DOHH2 (cell line): ENCODE measurements at regions not wholly inside any gene's neighbourhood (a gene's known extent, or its start where the extent isn't known, plus 50 kb on each side); places are given as distances from the start of the nearest gene placed in this dataset.

ENCODE experiments used
- H3F3A ChIP-seq: fragments of 200-600 bp; sonication (generic), shearing (Covaris generic); 2 replicates; pipeline ENCODE4 v1.6.0; 2016; ENCODE audit warnings: antibody characterized with exemption, mild to moderate bottlenecking; ENCODE audit not compliant: control insufficient read depth, insufficient read depth
- H3K27ac ChIP-seq: fragments of 200-600 bp; sonication (generic); 2 replicates; pipeline ENCODE4 v1.5.1; 2014; ENCODE audit warnings: low read depth, mild to moderate bottlenecking, low read length, moderate library complexity
- H3K27me3 ChIP-seq: fragments of 200-600 bp; sonication (generic); 2 replicates; pipeline ENCODE4 v1.6.1; 2014; ENCODE audit warnings: mild to moderate bottlenecking, low read length, mixed read lengths; ENCODE audit not compliant: control insufficient read depth
- H3K36me3 ChIP-seq: fragments of 200-600 bp; sonication (generic); 2 replicates; pipeline ENCODE4 v1.6.1; 2014; ENCODE audit warnings: mild to moderate bottlenecking, low read length, moderate library complexity, mixed read lengths; ENCODE audit not compliant: control insufficient read depth
- H3K4me1 ChIP-seq: fragments of 200-600 bp; sonication (generic); 2 replicates; pipeline ENCODE4 v1.6.1; 2014; ENCODE audit warnings: mild to moderate bottlenecking, low read length, mixed read lengths; ENCODE audit not compliant: control insufficient read depth
- H3K4me2 ChIP-seq: fragments of 200-600 bp; sonication (generic); 2 replicates; pipeline ENCODE4 v1.6.0; 2014; ENCODE audit warnings: mild to moderate bottlenecking, low read length, moderate library complexity
- H3K4me3 ChIP-seq: fragments of 200-600 bp; sonication (generic); 2 replicates; pipeline ENCODE4 v1.5.1; 2014; ENCODE audit warnings: mild to moderate bottlenecking, low read length, mixed read lengths
- H3K79me2 ChIP-seq: fragments of 200-600 bp; sonication (generic); 2 replicates; pipeline ENCODE4 v1.6.1; 2014; ENCODE audit warnings: mild to moderate bottlenecking, low read length, mixed read lengths; ENCODE audit not compliant: control insufficient read depth
- H3K9me2 ChIP-seq: fragments of 200-600 bp; sonication (generic); replicated peaks from 2 replicates; pipeline ENCODE4 v1.6.1; 2014; ENCODE audit warnings: mild to moderate bottlenecking, low read length, mixed read lengths; ENCODE audit not compliant: control insufficient read depth
- H3K9me3 ChIP-seq: fragments of 200-600 bp; sonication (generic); 2 replicates; pipeline ENCODE4 v1.6.1; 2014; ENCODE audit warnings: antibody characterized with exemption, low read length, mixed read lengths; ENCODE audit not compliant: control insufficient read depth, insufficient read depth
- H4K20me1 ChIP-seq: fragments of 200-600 bp; sonication (generic); 2 replicates; pipeline ENCODE4 v1.6.0; 2014; ENCODE audit warnings: low read depth, mild to moderate bottlenecking, antibody characterized with exemption, low read length, moderate library complexity; ENCODE audit not compliant: control insufficient read depth, insufficient read depth
- EZH2phosphoT487 ChIP-seq: fragments of 200-600 bp; sonication (generic); IDR thresholded peaks from 2 replicates; pipeline ENCODE4 v1.6.1; 2017; ENCODE audit warnings: borderline replicate concordance, mild to moderate bottlenecking, antibody characterized with exemption, low read length, moderate library complexity, mixed read lengths
- TF ChIP-seq, protein P1 (sequence below): fragments of 200-600 bp; sonication (generic); IDR thresholded peaks from one replicate; pipeline ENCODE4 v1.5.1; 2014; ENCODE audit warnings: antibody characterized with exemption, mild to moderate bottlenecking, low read depth, low read length; ENCODE audit not compliant: poor library complexity, severe bottlenecking

DNA sequence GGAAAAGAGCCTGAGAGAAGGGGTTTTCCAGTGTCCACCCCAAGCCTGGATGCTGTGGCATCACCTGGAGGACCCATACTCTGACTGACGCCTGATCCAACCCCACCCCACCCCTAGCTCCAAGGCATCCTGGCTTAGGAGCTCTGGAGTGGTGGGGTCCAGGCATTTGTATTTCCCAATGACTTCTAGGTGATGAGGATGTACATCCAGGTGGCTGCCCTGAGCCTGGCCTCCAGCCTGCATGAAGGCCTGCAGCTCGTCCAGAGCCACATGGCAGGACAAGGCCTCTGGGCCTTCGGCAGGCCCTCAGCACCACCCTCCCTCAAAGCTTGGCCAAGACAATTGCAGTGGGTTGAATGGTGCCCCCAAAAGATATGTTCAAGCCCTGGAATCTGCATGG lies 347.5 kb downstream of the C16orf95 start:
- TF ChIP-seq EZH2phosphoT487 = no peak
- TF ChIP-seq, protein P1, sequence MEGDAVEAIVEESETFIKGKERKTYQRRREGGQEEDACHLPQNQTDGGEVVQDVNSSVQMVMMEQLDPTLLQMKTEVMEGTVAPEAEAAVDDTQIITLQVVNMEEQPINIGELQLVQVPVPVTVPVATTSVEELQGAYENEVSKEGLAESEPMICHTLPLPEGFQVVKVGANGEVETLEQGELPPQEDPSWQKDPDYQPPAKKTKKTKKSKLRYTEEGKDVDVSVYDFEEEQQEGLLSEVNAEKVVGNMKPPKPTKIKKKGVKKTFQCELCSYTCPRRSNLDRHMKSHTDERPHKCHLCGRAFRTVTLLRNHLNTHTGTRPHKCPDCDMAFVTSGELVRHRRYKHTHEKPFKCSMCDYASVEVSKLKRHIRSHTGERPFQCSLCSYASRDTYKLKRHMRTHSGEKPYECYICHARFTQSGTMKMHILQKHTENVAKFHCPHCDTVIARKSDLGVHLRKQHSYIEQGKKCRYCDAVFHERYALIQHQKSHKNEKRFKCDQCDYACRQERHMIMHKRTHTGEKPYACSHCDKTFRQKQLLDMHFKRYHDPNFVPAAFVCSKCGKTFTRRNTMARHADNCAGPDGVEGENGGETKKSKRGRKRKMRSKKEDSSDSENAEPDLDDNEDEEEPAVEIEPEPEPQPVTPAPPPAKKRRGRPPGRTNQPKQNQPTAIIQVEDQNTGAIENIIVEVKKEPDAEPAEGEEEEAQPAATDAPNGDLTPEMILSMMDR = no peak
- H3K27me3 ChIP-seq = no peaks in the 10 kb centered on the region

DNA sequence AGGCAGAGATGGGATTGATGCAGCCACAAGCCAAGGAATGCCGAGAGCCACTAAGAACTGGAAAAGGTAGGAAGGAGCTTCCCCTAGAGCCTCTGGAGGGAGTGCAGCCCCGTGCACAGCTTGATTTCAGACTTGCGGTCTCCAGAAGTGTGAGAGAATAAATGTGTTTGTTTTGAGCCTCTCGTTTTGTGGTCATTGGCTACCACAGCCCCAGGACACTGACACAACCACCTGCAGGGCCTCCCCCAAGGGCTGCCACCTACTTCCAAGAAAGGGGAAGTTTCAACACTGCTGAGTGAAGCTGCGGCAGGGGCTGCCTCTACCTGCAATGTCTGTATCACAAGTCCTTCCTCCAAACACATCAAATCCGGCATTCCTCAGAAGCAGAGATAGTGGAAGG lies 346.9 kb downstream of the C16orf95 start:
- no peaks in the 10 kb centered on the region for H4K20me1 ChIP-seq
- H3K9me2 ChIP-seq = no peaks in the 10 kb centered on the region
- H3K4me3 ChIP-seq = no peak overlapping the region
- no peaks in the 10 kb centered on the region for H3K9me3 ChIP-seq
- no peaks in the 10 kb centered on the region for H3K27me3 ChIP-seq
- no peak for TF ChIP-seq EZH2phosphoT487
- H3K79me2 ChIP-seq = no peaks in the 10 kb centered on the region
- no peaks in the 10 kb centered on the region for H3K4me1 ChIP-seq
- no peaks in the 10 kb centered on the region for H3K36me3 ChIP-seq
- H3K27ac ChIP-seq = no peak overlapping the region
- H3K4me2 ChIP-seq = no peak overlapping the region
- no peaks in the 10 kb centered on the region for H3F3A ChIP-seq

More for the DNA sequence above, 347.5 kb downstream of the C16orf95 start:
- H3F3A ChIP-seq = no peaks in the 10 kb centered on the region
- H3K79me2 ChIP-seq = no peaks in the 10 kb centered on the region
- H3K4me2 ChIP-seq = no peak overlapping the region
- no peaks in the 10 kb centered on the region for H3K9me2 ChIP-seq
- no peaks in the 10 kb centered on the region for H4K20me1 ChIP-seq
- no peak overlapping the region for H3K4me3 ChIP-seq
- H3K9me3 ChIP-seq = no peaks in the 10 kb centered on the region
- H3K36me3 ChIP-seq = no peaks in the 10 kb centered on the region
- no peaks in the 10 kb centered on the region for H3K4me1 ChIP-seq
- no peak overlapping the region for H3K27ac ChIP-seq

DNA sequence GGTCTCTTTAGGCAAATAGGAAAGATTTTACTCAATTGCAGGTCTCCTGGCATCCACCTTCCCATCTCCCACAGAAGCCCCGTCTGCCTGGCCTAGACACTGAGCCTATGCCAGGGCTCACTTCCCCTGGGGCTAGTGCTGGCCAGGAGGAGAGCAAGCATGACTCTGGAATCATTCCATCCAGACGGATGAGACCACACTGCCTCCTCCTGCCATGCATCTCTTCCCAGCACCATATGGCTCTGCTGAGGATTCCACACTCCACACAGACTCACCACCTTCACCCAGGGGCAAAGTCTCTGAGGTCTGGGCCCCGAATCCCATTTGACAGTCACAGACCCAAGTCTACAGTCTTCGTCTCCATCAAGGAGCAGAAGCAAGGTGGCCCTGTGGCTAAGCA lies 346.5 kb downstream of the C16orf95 start:
- H3K9me2 ChIP-seq = no peaks in the 10 kb centered on the region
- no peak overlapping the region for H3K4me2 ChIP-seq
- no peaks in the 10 kb centered on the region for H4K20me1 ChIP-seq
- no peak overlapping the region for H3K27ac ChIP-seq
- TF ChIP-seq, protein P1 = no peak
- TF ChIP-seq EZH2phosphoT487 = no peak
- H3K4me3 ChIP-seq = no peak overlapping the region
- H3K79me2 ChIP-seq = no peaks in the 10 kb centered on the region
- no peaks in the 10 kb centered on the region for H3K9me3 ChIP-seq
- H3K4me1 ChIP-seq = no peaks in the 10 kb centered on the region
- H3K27me3 ChIP-seq = no peaks in the 10 kb centered on the region
- H3K36me3 ChIP-seq = no peaks in the 10 kb centered on the region
- H3F3A ChIP-seq = no peaks in the 10 kb centered on the region

DNA sequence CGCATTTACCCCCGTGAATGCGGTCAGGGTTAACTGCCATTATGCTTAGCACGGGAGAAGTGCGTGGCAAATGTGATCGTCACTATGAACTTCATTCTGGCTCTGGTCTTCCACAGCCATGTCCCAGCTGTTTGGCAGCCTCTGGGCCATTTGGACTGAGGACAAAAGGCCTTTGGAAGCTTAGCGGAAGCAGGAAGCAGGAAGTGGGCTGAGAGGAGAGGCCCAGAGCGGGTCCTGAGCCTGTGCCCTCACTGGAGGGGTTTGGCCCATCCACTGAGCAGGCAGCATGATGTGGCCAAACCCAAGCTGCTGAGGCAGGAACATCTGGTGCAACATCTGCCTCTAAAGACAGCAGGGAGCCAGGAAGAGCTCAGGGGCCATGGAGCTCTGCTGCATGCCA lies 345.9 kb downstream of the C16orf95 start:
- H3K4me2 ChIP-seq = no peak overlapping the region
- H3K4me1 ChIP-seq = no peaks in the 10 kb centered on the region
- H3F3A ChIP-seq = no peaks in the 10 kb centered on the region
- H4K20me1 ChIP-seq = no peaks in the 10 kb centered on the region
- H3K27ac ChIP-seq = no peak overlapping the region
- no peaks in the 10 kb centered on the region for H3K9me3 ChIP-seq
- no peaks in the 10 kb centered on the region for H3K79me2 ChIP-seq
- no peaks in the 10 kb centered on the region for H3K36me3 ChIP-seq
- no peaks in the 10 kb centered on the region for H3K27me3 ChIP-seq
- H3K4me3 ChIP-seq = no peak overlapping the region
- TF ChIP-seq EZH2phosphoT487 = no peak
- TF ChIP-seq, protein P1 = no peak
- H3K9me2 ChIP-seq = no peaks in the 10 kb centered on the region
